NCI-H2029 treated with DMSO at 0.1 percent for 48 hours (cell line): ENCODE measurements at regions not wholly inside any gene's neighbourhood (a gene's known extent, or its start where the extent isn't known, plus 50 kb on each side); places are given as distances from the start of the nearest gene placed in this dataset.
A peak's percentile ranks its signal among the peaks of the same experiment; 100 is the strongest.
"Not testable (repeated sequence)": the region's sequence is repeated elsewhere in the genome, so short reads cannot be mapped to it uniquely, and the experiment has no call there.

Experiments used
- DNase-seq: peaks from one replicate; lab custom pipeline; 2025; lab: John Stamatoyannopoulos, UW

- DNase-seq: peak; percentile 65
Observed at GRCh38 chr7:81887098-81888090, 117.5 kb upstream of the HGF start.

GRCh38 chr7:81886211-81886764 lies 116.4 kb upstream of the HGF start:
- no peak for DNase-seq

GRCh38 chr7:81884817-81885216 lies 115.0 kb upstream of the HGF start:
- DNase-seq: no peak

- DNase-seq: no peak
Observed at GRCh38 chr7:81883801-81884393, 114.0 kb upstream of the HGF start.

DNA sequence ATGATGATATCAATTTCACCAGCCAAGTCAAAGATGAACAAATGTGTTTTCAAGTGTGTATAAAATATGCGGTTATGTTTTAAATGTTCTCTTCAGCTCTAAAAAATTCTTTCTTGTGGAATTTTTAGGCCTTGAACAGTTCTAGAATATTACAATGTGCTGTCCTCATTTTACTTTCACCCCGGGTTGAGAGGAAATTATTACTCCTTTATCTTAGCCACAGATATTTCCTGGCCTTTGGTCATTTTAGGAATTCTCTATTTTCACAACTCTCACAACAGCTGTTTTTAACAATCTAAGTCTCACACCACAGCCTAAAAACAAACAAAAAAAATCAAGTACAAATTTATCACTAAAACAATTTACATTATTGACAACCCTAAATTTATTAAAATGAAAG lies 112.2 kb upstream of the HGF start:
- DNase-seq: no peak

GRCh38 chr7:81877890-81878289 lies 108.0 kb upstream of the HGF start:
- DNase-seq: no peak

GRCh38 chr7:81873559-81873958 lies 103.7 kb upstream of the HGF start:
- no peak for DNase-seq

GRCh38 chr7:81871606-81872265 lies 101.9 kb upstream of the HGF start:
- DNase-seq: no peak

GRCh38 chr7:81870608-81871007 lies 100.8 kb upstream of the HGF start:
- no peak for DNase-seq

- DNase-seq: no peak
Observed at GRCh38 chr7:81869670-81870069, 99.8 kb upstream of the HGF start.

- DNase-seq: no peak
Observed at GRCh38 chr7:81865754-81866153, 95.9 kb upstream of the HGF start.

GRCh38 chr7:81859433-81859832 lies 89.6 kb upstream of the HGF start:
- DNase-seq: no peak

DNA sequence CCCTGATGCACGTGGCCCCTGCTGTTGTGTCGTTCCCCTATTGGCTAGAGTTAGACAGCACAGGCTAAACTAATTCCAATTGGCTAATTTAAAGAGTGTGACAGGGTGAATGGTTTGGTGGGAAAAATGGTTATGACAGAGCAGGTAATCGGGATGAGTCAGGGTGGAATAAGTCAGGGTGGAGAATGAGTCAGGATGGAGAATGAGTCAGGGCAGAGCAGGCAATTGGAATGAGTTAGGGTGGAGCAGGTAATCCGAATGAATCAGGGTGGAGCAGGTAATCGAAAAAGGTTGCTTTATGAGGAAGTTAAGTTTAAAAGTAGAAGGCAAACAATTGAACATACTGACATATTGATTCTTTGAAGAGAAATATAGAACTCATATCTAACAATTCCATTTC lies 89.0 kb upstream of the HGF start:
- not testable (repeated sequence) for DNase-seq

GRCh38 chr7:81857385-81857784 lies 87.5 kb upstream of the HGF start:
- no peak for DNase-seq

DNA sequence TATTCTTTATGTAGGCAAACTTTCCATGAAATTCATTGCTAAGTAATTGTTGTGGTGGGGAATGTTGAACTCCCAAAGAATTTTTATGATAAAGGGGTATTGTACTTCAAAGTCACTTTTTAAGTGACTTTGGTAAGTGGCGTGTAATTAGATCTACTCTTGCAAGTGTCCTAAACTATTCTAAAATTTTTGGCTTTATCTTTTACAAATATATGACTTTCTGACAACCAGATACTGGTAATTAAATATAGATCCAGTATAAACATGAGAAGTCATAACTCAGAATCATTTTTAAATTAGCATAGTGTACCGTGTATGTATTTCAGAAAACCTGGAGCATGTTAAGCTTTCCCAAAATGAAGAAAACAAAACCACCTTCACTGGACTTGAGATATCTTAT lies 84.7 kb upstream of the HGF start:
- no peak for DNase-seq

DNA sequence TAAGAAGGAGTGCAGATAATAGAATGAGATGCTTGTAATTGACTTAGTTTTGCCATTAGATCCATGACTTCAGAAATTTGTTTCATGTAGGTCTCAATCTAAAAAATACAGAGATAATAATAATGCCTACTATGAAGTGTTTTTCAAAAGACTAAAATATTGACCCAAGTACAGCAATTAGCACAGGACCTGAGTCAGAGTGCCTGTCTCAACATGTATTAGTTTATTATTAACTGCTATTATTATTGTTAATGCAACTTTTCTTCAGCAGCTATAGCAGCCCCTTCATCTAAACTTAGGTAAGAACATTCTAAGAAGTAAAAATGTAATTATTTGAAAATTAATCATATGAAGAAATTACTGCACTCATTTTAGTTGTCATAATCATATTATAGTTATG lies 82.9 kb upstream of the HGF start:
- no peak for DNase-seq

DNA sequence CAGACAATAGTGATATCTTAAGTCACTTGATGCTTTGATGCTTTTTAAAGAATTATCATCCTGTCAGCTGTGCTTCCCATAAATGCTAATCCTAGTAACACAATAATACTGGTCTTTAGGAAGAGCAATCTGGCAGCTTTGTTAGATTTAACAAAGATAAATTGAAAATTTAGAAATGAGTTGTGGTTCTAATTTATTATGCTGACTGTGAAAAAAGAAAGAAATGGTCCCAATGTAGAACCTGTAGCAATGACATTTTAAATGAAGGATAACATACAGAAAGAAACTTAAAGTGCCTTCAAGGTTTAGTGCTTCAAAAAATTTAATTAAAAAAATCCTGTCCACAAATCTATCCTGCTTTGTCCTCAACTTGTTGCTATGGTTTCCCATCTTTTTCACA lies 81.6 kb upstream of the HGF start:
- DNase-seq: no peak

DNA sequence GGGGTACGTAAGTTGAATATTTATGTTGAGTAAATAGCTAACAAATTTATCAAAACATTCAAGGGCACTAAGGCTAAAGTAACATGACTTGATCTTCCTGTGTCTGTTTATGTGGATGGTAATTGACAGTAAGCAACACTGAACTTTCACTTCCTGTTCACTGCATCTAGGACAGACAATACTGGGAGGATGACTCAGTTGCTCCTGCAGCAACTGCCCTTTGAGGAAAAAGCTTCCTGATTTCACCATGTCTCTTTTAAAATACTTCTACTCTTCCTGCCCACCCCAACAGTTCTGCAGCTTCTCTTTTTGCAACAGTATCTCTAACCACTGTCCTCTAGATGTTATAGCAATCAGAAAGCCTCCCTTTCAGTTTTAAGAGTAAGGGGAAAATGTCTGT lies 76.6 kb upstream of the HGF start:
- no peak for DNase-seq

- no peak for DNase-seq
Observed at GRCh38 chr7:81845744-81846241, 75.9 kb upstream of the HGF start.

DNA sequence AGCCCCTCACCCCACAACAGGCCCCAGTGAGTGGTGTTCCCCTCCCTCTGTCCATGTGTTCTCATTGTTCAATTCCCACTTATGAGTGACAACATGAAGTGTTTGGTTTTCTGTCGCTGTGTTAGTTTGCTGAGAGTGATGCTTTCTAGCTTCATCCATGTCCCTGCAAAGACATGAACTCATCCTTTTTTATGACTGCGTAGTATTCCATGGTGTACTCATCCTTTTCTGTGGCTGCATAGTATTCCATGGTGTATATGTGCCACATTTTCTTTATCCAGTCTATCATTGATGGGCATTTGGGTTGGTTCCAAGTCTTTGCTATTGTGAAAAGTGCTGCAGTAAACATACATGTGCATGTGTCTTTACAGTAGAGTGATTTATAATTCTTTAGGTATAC lies 73.8 kb upstream of the HGF start:
- DNase-seq: not testable (repeated sequence)

GRCh38 chr7:81842361-81842760 lies 72.5 kb upstream of the HGF start:
- no peak for DNase-seq

DNA sequence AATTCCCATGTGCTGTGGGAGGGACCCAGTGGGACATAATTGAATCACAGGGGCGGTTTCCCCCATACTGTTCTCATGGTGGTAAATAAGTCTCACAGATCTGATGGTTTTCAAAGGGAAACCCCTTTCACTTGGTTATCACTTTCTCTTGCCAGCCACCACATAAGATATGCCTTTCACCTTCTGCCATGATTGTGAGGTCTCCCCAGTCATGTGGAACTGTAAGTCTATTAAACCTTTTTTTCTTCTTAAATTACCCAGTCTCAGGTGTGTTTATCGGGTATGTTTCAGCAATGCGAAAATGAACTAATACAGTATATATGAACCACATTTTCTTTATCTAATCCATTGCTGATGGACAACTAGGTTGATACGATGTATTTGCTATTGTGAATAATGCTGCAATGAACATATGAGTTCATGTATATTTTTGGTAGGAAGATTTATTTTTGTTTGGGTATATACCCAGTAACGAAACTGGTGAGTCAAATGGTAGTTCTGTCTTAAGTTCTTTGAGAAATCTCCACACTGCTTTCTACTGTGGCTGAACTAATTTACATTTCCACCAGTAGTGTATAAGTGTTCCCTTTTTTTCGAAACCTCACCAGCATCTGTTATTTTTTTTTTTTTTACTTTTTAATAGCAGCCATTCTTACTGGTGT lies 70.0 kb upstream of the HGF start:
- DNase-seq: no peak
